ENCODE measurements at regions not wholly inside any gene's neighbourhood (a gene's known extent, or its start where the extent isn't known, plus 50 kb on each side); places are given as distances from the start of the nearest gene placed in this dataset.
"Not testable (repeated sequence)": the region's sequence is repeated elsewhere in the genome, so short reads cannot be mapped to it uniquely, and the experiment has no call there.

- DNase-seq, result no peak
Measured at GRCh38 chr13:26484196-26484595, 73.3 kb upstream of the WASF3 start.

DNA sequence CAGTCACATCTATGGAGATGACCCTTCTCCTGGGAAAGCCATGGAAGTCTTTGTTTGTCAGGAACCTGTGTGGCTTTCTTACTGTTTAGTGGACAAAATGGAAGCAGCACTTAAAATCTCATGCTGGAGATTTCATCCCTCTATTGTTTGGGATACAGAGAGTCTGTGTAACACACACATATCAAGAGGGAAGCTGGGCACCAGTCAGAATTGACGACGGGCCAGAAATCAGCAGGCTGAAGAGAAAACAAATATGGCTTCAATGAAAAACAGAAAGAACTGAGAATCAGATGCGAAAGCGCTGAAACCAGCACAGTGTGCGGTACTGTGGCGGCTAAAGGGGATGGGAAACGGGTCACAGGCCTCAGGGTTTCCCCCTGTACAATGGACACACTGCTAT is 72.2 kb upstream of the WASF3 start:
- no peak for DNase-seq

- DNase-seq, result no peak
Measured at GRCh38 chr13:26485786-26486185, 71.7 kb upstream of the WASF3 start.

DNA sequence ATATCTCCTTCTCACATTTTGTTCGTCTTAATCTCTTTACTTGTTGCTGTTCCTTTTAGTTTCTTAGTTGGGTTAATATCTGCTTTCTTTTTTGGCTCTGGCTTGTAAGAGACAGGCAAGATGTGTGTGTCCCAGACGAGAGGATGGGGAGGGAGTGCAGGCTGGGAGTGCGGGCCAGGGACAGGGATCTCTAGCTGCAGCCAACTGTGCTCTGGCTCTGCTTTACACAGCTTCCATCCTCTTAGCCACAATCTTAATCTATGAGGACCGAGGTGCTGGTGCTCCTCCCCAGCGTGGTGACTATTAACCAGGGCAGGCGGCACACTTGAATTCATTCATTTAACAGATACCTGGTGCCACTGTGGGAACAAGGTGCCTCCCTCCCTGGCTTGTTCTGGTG is 70.9 kb upstream of the WASF3 start:
- DNase-seq, result no peak

- DNase-seq, result no peak
Measured at GRCh38 chr13:26487781-26488180, 69.7 kb upstream of the WASF3 start.

- no peak for DNase-seq
Measured at GRCh38 chr13:26488236-26489003, 69.1 kb upstream of the WASF3 start.

DNA sequence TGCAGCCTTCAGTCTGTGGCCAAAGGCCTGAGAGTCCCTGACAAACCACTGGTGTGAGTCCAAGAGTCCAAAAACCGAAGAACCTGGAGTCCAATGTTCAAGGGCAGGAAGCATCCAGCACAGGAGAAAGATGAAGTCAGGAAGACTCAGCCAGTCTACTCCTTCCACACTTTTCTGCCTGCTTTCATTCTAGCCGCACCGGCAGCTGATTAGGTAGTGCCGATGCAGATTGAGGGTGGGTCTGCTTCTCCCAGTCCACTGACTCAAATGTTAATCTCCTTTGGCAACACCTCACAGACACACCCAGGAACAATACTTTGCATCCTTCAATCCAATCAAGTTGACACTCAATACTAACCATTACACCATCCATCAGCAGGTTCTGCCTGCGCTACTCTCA is 65.2 kb upstream of the WASF3 start:
- DNase-seq, result not testable (repeated sequence)

- DNase-seq, result no peak
Measured at GRCh38 chr13:26494571-26495195, 62.8 kb upstream of the WASF3 start.

GRCh38 chr13:26495750-26496149 is 61.7 kb upstream of the WASF3 start:
- DNase-seq, result no peak

DNA sequence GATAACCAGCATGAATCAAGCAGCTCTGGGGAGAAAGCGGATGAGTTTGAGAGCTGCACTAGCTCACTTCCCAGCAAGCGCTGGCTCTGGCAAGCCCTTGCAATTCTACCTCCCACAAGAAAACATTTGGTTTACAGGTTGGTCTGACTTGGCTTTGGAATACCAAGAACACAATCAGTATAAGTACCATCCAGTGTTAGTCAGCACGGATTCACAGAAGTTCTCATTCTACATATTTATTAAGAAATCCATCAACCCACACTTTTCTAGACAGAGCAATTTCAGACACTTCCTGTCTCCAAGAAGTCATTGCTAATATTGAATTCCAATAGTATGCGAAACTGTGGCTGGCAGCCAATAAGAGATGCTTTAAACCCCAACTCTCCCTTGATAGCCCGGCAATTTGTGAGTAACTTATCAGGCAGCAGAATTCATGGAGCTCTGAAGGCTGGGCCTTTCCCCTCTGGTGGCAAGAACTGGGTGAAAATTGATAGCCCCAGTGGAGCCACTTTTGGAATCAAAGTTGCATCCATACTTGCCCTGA is 59.4 kb upstream of the WASF3 start:
- no peak for DNase-seq

GRCh38 chr13:26498656-26499601 is 58.6 kb upstream of the WASF3 start:
- no peak for DNase-seq

DNA sequence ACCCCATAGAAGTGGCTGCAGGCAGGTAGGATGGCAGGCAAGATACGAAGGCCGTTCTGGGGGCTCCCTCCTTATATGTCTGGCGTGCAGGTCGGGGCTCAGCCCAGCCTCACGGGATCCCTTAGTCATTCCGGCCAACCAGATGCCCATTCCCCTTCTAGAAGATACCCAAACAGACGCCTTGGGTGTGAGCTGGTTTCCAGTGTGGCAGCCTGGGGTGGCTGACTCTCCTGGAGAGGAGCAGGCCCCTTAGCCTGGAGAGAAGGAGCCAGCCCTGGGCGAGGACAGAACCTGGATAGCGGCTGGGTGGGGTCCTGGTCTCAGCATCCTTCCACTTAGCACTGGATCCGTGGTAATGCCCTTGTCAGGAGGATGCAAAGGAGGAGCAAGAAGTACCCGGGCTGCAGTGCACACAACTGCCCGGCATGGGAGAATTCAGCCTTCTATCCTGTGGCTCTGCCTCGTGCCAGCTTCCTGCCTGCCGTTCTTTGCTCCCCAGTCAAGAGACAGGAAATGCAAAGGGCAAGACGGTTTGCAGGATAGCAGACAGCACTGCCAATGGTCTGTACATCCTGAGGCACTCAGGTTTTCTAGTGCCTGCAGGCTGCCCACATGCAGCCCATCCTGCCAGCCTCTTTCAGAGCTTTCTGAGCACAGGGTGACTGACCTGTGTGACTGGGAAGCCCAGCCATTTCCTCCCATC is 56.7 kb upstream of the WASF3 start:
- no peak for DNase-seq

- no peak for DNase-seq
Measured at GRCh38 chr13:26501641-26502040, 55.8 kb upstream of the WASF3 start.

- DNase-seq, result no peak
Measured at GRCh38 chr13:26502826-26503225, 54.7 kb upstream of the WASF3 start.

DNA sequence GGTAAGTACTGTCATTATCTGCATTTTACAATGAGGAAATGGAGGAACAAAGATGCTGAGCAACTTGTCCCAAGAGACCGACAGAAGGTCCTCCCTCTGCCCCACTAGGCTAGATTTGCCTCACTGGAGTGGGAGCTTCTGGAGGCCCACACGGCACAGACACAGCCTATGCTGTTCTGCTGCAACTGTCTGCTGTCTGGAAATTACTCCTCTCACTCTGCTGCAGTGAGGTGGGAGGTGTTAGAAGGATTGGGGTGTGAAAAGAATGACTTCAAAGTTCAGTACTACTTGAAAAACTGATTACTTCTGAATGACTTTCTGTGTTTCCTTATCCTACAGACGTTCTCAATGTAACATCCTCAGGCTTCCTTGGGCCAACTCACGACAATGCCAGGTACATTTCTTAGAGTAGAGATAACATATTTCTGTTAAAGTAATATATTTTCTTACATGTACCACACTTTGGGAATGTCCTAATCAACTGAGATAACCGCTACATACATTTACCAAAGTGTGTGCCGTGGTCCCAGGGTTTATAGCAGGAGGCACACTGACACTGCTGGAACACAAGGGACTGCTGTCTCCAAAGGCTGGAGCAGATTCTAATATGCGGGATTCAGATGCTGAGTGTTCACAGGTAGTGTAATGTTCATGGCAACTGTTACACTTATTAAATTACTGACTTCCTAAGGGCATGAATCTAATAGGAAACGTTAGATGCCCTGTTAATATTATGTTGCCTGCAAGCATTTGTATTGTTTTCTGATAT is 53.5 kb upstream of the WASF3 start:
- DNase-seq, result no peak
